Inflammatory macrophage treated with lipopolysaccharide for 4 hours (primary cell): ENCODE measurements at regions not wholly inside any gene's neighbourhood (a gene's known extent, or its start where the extent isn't known, plus 50 kb on each side); places are given as distances from the start of the nearest gene placed in this dataset.
"Not testable (repeated sequence)": the region's sequence is repeated elsewhere in the genome, so short reads cannot be mapped to it uniquely, and the experiment has no call there.

ENCODE experiments used
- DNase-seq: peaks from one replicate; pipeline ENCODE4 v3.0.0-alpha.2; 2020

GRCh38 chr6:141874930-141875602 is 257.7 kb upstream of the GJE1 start:
- DNase-seq: no peak

- not testable (repeated sequence) for DNase-seq
These were observed 263.2 kb upstream of the GJE1 start for GRCh38 chr6:141869509-141869908.

- DNase-seq: no peak
These were observed 265.0 kb upstream of the GJE1 start for GRCh38 chr6:141867767-141868166.

GRCh38 chr6:141866731-141867497 is 265.8 kb upstream of the GJE1 start:
- no peak for DNase-seq

GRCh38 chr6:141851063-141851462 is 281.7 kb upstream of the GJE1 start:
- DNase-seq: no peak

GRCh38 chr6:141848029-141848890 is 284.5 kb upstream of the GJE1 start:
- no peak for DNase-seq

- no peak for DNase-seq
These were observed 286.1 kb upstream of the GJE1 start for GRCh38 chr6:141846639-141847038.

- DNase-seq: no peak
These were observed 289.4 kb upstream of the GJE1 start for GRCh38 chr6:141843178-141843834.

- DNase-seq: no peak
These were observed 299.6 kb upstream of the GJE1 start for GRCh38 chr6:141833001-141833655.

- DNase-seq: no peak
These were observed 302.2 kb upstream of the GJE1 start for GRCh38 chr6:141830530-141830929.

- DNase-seq: no peak
These were observed 303.0 kb upstream of the GJE1 start for GRCh38 chr6:141829566-141830360.

GRCh38 chr6:141824350-141824749 is 308.4 kb upstream of the GJE1 start:
- DNase-seq: no peak

- DNase-seq: not testable (repeated sequence)
These were observed 317.7 kb upstream of the GJE1 start for GRCh38 chr6:141815039-141815438.

GRCh38 chr6:141809901-141810300 is 322.8 kb upstream of the GJE1 start:
- DNase-seq: no peak

GRCh38 chr6:141808662-141809061 is 324.1 kb upstream of the GJE1 start:
- no peak for DNase-seq

GRCh38 chr6:141800973-141801372 is 331.8 kb upstream of the GJE1 start:
- DNase-seq: not testable (repeated sequence)

- DNase-seq: no peak
These were observed 341.8 kb upstream of the GJE1 start for GRCh38 chr6:141790921-141791320.

- no peak for DNase-seq
These were observed 344.6 kb upstream of the GJE1 start for GRCh38 chr6:141788096-141788495.

- DNase-seq: no peak
These were observed 349.1 kb upstream of the GJE1 start for GRCh38 chr6:141783585-141783984.

- no peak for DNase-seq
These were observed 352.4 kb upstream of the GJE1 start for GRCh38 chr6:141780296-141780695.

GRCh38 chr6:141764388-141764787 is 368.3 kb upstream of the GJE1 start:
- no peak for DNase-seq

GRCh38 chr6:141758430-141758829 is 374.3 kb upstream of the GJE1 start:
- no peak for DNase-seq
